SK-N-SH (cell line): ENCODE measurements at regions not wholly inside any gene's neighbourhood (a gene's known extent, or its start where the extent isn't known, plus 50 kb on each side); places are given as distances from the start of the nearest gene placed in this dataset.

Experiments
- CTCF ChIA-PET: fragments of 300-600, 350-600 bp; formaldehyde crosslinking; extraction: SDS; loops from one replicate; lab custom pipeline; 2021; lab: Yijun Ruan, JAX
- POLR2A ChIA-PET: fragments of 350-600 bp; sonication (Branson Sonifier 250); formaldehyde crosslinking; extraction: SDS; loops from one replicate; lab custom pipeline; 2020; ENCODE audit warnings: antibody characterized with exemption, inconsistent platforms; lab: Yijun Ruan, JAX
- DNase-seq: peaks from one replicate; pipeline ENCODE4 v3.0.0; 2012
- H2AFZ ChIP-seq: fragments of 200-600 bp; sonication (generic); 2 replicates; pipeline ENCODE4 v1.8.1; 2016; ENCODE audit warnings: antibody characterized with exemption, mild to moderate bottlenecking, low read depth
- H3F3A ChIP-seq: fragments of 200-600 bp; sonication (generic); replicated peaks from 2 replicates; pipeline ENCODE3; 2016; ENCODE audit warnings: antibody characterized with exemption, mild to moderate bottlenecking; ENCODE audit not compliant: insufficient read depth
- H3K27ac ChIP-seq, 2 experiments: fragments of 200-500 bp in 1 of 2; fragments of 200-600 bp in 1 of 2; sonication (Bioruptor generic) in 1 of 2; sonication (generic), shearing (Covaris generic) in 1 of 2; 2 replicates each; pipeline versions ENCODE4 v1.5.1 to v1.6.1; 2014 to 2016; ENCODE audit warnings: low read depth in 2 of 2, inconsistent platforms in 1 of 2, low read length in 1 of 2, mild to moderate bottlenecking in 1 of 2, mixed read lengths in 1 of 2
- H3K27me3 ChIP-seq: fragments of 200-600 bp; sonication (generic), shearing (Covaris generic); 2 replicates; pipeline ENCODE4 v1.6.1; 2016; ENCODE audit warnings: mixed run types; ENCODE audit not compliant: insufficient read depth
- H3K36me3 ChIP-seq, 2 experiments: fragments of 200-500 bp in 1 of 2; fragments of 200-600 bp in 1 of 2; sonication (Bioruptor generic) in 1 of 2; sonication (generic) in 1 of 2; replicated peaks in 1 of 2; 2 replicates each; pipeline versions ENCODE3 to v1.5.1; 2014 to 2016; ENCODE audit warnings: low read length in 1 of 2, mild to moderate bottlenecking in 1 of 2; ENCODE audit not compliant: insufficient read depth in 2 of 2, control insufficient read depth in 1 of 2
- H3K4me1 ChIP-seq, 2 experiments: fragments of 200-500 bp in 1 of 2; fragments of 200-600 bp in 1 of 2; sonication (Bioruptor generic) in 1 of 2; sonication (generic), shearing (Covaris generic) in 1 of 2; 2 replicates each; pipeline versions ENCODE4 v1.5.1 to v1.6.1; 2014 to 2016; ENCODE audit warnings: low read depth in 1 of 2, low read length in 1 of 2, mixed run types in 1 of 2; ENCODE audit not compliant: insufficient read depth in 2 of 2, control insufficient read depth in 1 of 2
- H3K4me2 ChIP-seq: fragments of 200-600 bp; sonication (generic), shearing (Covaris generic); 2 replicates; pipeline ENCODE4 v1.6.1; 2017; ENCODE audit warnings: mixed run types
- H3K4me3 ChIP-seq, 2 experiments: fragments of 200-500 bp in 1 of 2; fragments of 200-600 bp in 1 of 2; sonication (Bioruptor generic) in 1 of 2; sonication (generic), shearing (Covaris generic) in 1 of 2; 2 replicates each; pipeline versions ENCODE4 v1.5.1 to v1.8.1; 2014 to 2016; ENCODE audit warnings: low read depth in 2 of 2, inconsistent platforms in 1 of 2, low read length in 1 of 2, mild to moderate bottlenecking in 1 of 2, mixed read lengths in 1 of 2, moderate library complexity in 1 of 2
- H3K79me2 ChIP-seq: fragments of 200-600 bp; sonication (generic); 2 replicates; pipeline ENCODE4 v1.8.1; 2017; ENCODE audit warnings: mild to moderate bottlenecking; ENCODE audit not compliant: insufficient read depth
- H3K9ac ChIP-seq: fragments of 200-600 bp; sonication (generic); 2 replicates; pipeline ENCODE4 v1.6.1; 2017; ENCODE audit warnings: mixed run types
- H3K9me2 ChIP-seq: fragments of 200-600 bp; sonication (generic); 2 replicates; pipeline ENCODE4 v1.6.1; 2017; ENCODE audit warnings: mixed run types
- H3K9me3 ChIP-seq: fragments of 200-600 bp; sonication (generic); 2 replicates; pipeline ENCODE4 v1.6.1; 2017; ENCODE audit warnings: mixed run types, mild to moderate bottlenecking, moderate library complexity
- H4K20me1 ChIP-seq: fragments of 200-600 bp; sonication (generic); 2 replicates; pipeline ENCODE4 v1.6.1; 2017; ENCODE audit warnings: mild to moderate bottlenecking, mixed run types; ENCODE audit not compliant: insufficient read depth
- CTCF ChIP-seq: fragments of 200-600 bp; sonication (generic); IDR thresholded peaks from 2 replicates; pipeline ENCODE4 v1.6.1; 2017; ENCODE audit warnings: antibody characterized with exemption, mild to moderate bottlenecking, moderate library complexity
- EP300 ChIP-seq, 2 experiments: IDR thresholded peaks; 2 replicates each; pipeline versions ENCODE4 v1.4.0 to v1.6.1; 2012; ENCODE audit warnings: borderline replicate concordance in 1 of 2, low read depth in 1 of 2, low read length in 1 of 2
- GABPA ChIP-seq: IDR thresholded peaks from 2 replicates; pipeline ENCODE4 v1.4.0; 2012; ENCODE audit warnings: low read depth, mild to moderate bottlenecking
- GATA2 ChIP-seq: sonication (generic); formaldehyde crosslinking; IDR thresholded peaks from 2 replicates; pipeline ENCODE4 v1.5.0; 2020; ENCODE audit warnings: mild to moderate bottlenecking, missing genetic modification reagents
- JUND ChIP-seq: IDR thresholded peaks from 2 replicates; pipeline ENCODE4 v1.4.0; 2012
- MAX ChIP-seq: IDR thresholded peaks from 2 replicates; pipeline ENCODE4 v1.4.0; 2012; ENCODE audit warnings: low read depth
- MEF2A ChIP-seq: IDR thresholded peaks from 2 replicates; pipeline ENCODE4 v1.4.0; 2012; ENCODE audit warnings: low read depth, borderline replicate concordance
- MXI1 ChIP-seq: IDR thresholded peaks from 2 replicates; pipeline ENCODE4 v1.6.1; 2012; ENCODE audit warnings: mild to moderate bottlenecking, low read depth, low read length, improper control_type of control experiment
- NFIC ChIP-seq: IDR thresholded peaks from 2 replicates; pipeline ENCODE4 v1.4.0; 2012; ENCODE audit warnings: borderline replicate concordance
- NRF1 ChIP-seq: IDR thresholded peaks from 2 replicates; pipeline ENCODE4 v1.6.1; 2012; ENCODE audit warnings: low read depth, mild to moderate bottlenecking, low read length
- PBX3 ChIP-seq: IDR thresholded peaks from 2 replicates; pipeline ENCODE4; 2012
- POLR2AphosphoS5 ChIP-seq: IDR thresholded peaks from 2 replicates; pipeline ENCODE4 v1.6.1; 2012; ENCODE audit warnings: low read depth, low read length
- REST ChIP-seq: IDR thresholded peaks from 2 replicates; pipeline ENCODE4 v1.6.1; 2012; ENCODE audit warnings: mild to moderate bottlenecking, low read depth, low read length, moderate library complexity
- RXRA ChIP-seq: IDR thresholded peaks from 2 replicates; pipeline ENCODE4 v1.4.0; 2012; ENCODE audit warnings: low read depth, mild to moderate bottlenecking, borderline replicate concordance
- SIN3A ChIP-seq: IDR thresholded peaks from 2 replicates; pipeline ENCODE4 v1.6.1; 2012; ENCODE audit warnings: low read depth, mild to moderate bottlenecking, low read length, moderate library complexity, borderline replicate concordance
- TAF1 ChIP-seq: IDR thresholded peaks from 2 replicates; pipeline ENCODE4 v1.6.1; 2012; ENCODE audit warnings: low read depth, mild to moderate bottlenecking, low read length, moderate library complexity, borderline replicate concordance
- USF1 ChIP-seq: IDR thresholded peaks from 2 replicates; pipeline ENCODE4 v1.4.0; 2012; ENCODE audit warnings: low read depth, borderline replicate concordance
- WGBS: methylation state at CpG from one replicate; pipeline ENCODE4 v1.1.6; 2017; ENCODE audit warnings: low lambda C conversion rate; 5-methylcytosine and 5-hydroxymethylcytosine counted together

GRCh38 chr7:45252857-45253256 is 95.3 kb downstream of the RAMP3 start:
- H3K4me1 ChIP-seq: no peaks in the 10 kb centered on the region; a peak in 1 of 4 replicates
- H3K36me3 ChIP-seq: no peaks in the 10 kb centered on the region
- POLR2A ChIA-PET: no interaction called here
- TF ChIP-seq PBX3 (no peak), EP300 (IDR thresholded peaks at IDR 0.05; ENCODE audit: borderline replicate concordance in 1 of 2, low read depth in 1 of 2, low read length in 1 of 2) (no peak), TAF1 (no peak), GABPA (no peak), RXRA (no peak), REST (no peak)
- TF ChIP-seq, all 33 proteins: peak for 0
- no peaks in the 10 kb centered on the region for H4K20me1 ChIP-seq
- H3K4me3 ChIP-seq: no peak overlapping the region
- H3F3A ChIP-seq: no peaks in the 10 kb centered on the region
- no peaks in the 10 kb centered on the region; the same call in 1 of the 2 replicates for H3K9me2 ChIP-seq
- CTCF ChIA-PET: interaction anchor here (3.0 kb wide), 1 partner anchor 8 kb away, joined by 21 read pairs; no protein-coding TSS in a partner anchor
- DNase-seq: no peak
- H3K4me2 ChIP-seq: no peak overlapping the region
- no peak overlapping the region for H2AFZ ChIP-seq
- no peaks in the 10 kb centered on the region for H3K79me2 ChIP-seq
- no peak overlapping the region for H3K27ac ChIP-seq
- peaks cover 4% of the 10 kb centered on the region; the same call in 1 of the 2 replicates for H3K27me3 ChIP-seq
- no peak overlapping the region for H3K9ac ChIP-seq
- no peaks in the 10 kb centered on the region for H3K9me3 ChIP-seq

- no peaks in the 10 kb centered on the region for H3K9me3 ChIP-seq
- no peak overlapping the region for H3K9ac ChIP-seq
- H3K27me3 ChIP-seq: peaks cover 4% of the 10 kb centered on the region; the same call in 1 of the 2 replicates
- no peaks in the 10 kb centered on the region for H4K20me1 ChIP-seq
- no peak for TF ChIP-seq USF1
- no peak for TF ChIP-seq GABPA
- TF ChIP-seq GATA2 (CRISPR knock-in tag): no peak
- TF ChIP-seq MXI1: no peak
- TF ChIP-seq JUND: no peak
- no peak for TF ChIP-seq NFIC
- no peak for TF ChIP-seq NRF1
- no peak for TF ChIP-seq CTCF
- no peak for TF ChIP-seq POLR2AphosphoS5
- TF ChIP-seq MAX: no peak
- no peak for TF ChIP-seq TAF1
- TF ChIP-seq MEF2A: no peak
- TF ChIP-seq RXRA: no peak
- TF ChIP-seq SIN3A: no peak
- TF ChIP-seq, all 33 proteins: peak for 0
- ChIA-PET POLR2A (no interaction called here), CTCF (no interaction called here)
- H3K27ac ChIP-seq: no peak overlapping the region
- no peak for DNase-seq
- H2AFZ ChIP-seq: no peak overlapping the region
- no peaks in the 10 kb centered on the region; the same call in 1 of the 2 replicates for H3K9me2 ChIP-seq
- no peak overlapping the region for H3K4me2 ChIP-seq
- no peaks in the 10 kb centered on the region for H3K79me2 ChIP-seq
- H3K4me1 ChIP-seq: no peaks in the 10 kb centered on the region; a peak in 1 of 4 replicates
- WGBS: 25% methylated on average over 1 of the region's 1 CpG
- no peaks in the 10 kb centered on the region for H3F3A ChIP-seq
- no peak overlapping the region for H3K4me3 ChIP-seq
- H3K36me3 ChIP-seq: no peaks in the 10 kb centered on the region
Observed at GRCh38 chr7:45253368-45253767, 95.8 kb downstream of the RAMP3 start.
